ENCODE measurements at regions not wholly inside any gene's neighbourhood (a gene's known extent, or its start where the extent isn't known, plus 50 kb on each side); places are given as distances from the start of the nearest gene placed in this dataset.

GRCh38 chr2:181770150-181770549 is 89.8 kb upstream of the NEUROD1 start:
- no peak for DNase-seq (ENCODE audit: low read depth)

- no peak for DNase-seq (ENCODE audit: low read depth)
These were observed 91.0 kb upstream of the NEUROD1 start for GRCh38 chr2:181771356-181771755.

GRCh38 chr2:181772334-181772733 is 92.0 kb upstream of the NEUROD1 start:
- no peak for DNase-seq (ENCODE audit: low read depth)

GRCh38 chr2:181772777-181773176 is 92.5 kb upstream of the NEUROD1 start:
- no peak for DNase-seq (ENCODE audit: low read depth)

GRCh38 chr2:181774685-181775084 is 94.4 kb upstream of the NEUROD1 start:
- DNase-seq (ENCODE audit: low read depth) = no peak

GRCh38 chr2:181776336-181776735 is 96.0 kb upstream of the NEUROD1 start:
- no peak for DNase-seq (ENCODE audit: low read depth)

- DNase-seq (ENCODE audit: low read depth) = no peak
These were observed 97.4 kb upstream of the NEUROD1 start for GRCh38 chr2:181777734-181778133.

GRCh38 chr2:181778621-181779201 is 98.4 kb upstream of the NEUROD1 start:
- no peak for DNase-seq (ENCODE audit: low read depth)

- DNase-seq (ENCODE audit: low read depth) = no peak
These were observed 99.1 kb upstream of the NEUROD1 start for GRCh38 chr2:181779288-181780021.

GRCh38 chr2:181780047-181780651 is 99.8 kb upstream of the NEUROD1 start:
- no peak for DNase-seq (ENCODE audit: low read depth)

- no peak for DNase-seq (ENCODE audit: low read depth)
These were observed 100.3 kb upstream of the NEUROD1 start for GRCh38 chr2:181780657-181781056.

GRCh38 chr2:181781078-181781786 is 100.9 kb upstream of the NEUROD1 start:
- DNase-seq (ENCODE audit: low read depth) = no peak

GRCh38 chr2:181782660-181783059 is 102.3 kb upstream of the NEUROD1 start:
- no peak for DNase-seq (ENCODE audit: low read depth)

- DNase-seq (ENCODE audit: low read depth) = no peak
These were observed 104.2 kb upstream of the NEUROD1 start for GRCh38 chr2:181784556-181784955.

GRCh38 chr2:181785691-181786344 is 105.5 kb upstream of the NEUROD1 start:
- DNase-seq (ENCODE audit: low read depth) = no peak

GRCh38 chr2:181786371-181787228 is 104.9 kb upstream of the ITPRID2 start:
- no peak for DNase-seq (ENCODE audit: low read depth)

GRCh38 chr2:181787310-181788048 is 104.1 kb upstream of the ITPRID2 start:
- no peak for DNase-seq (ENCODE audit: low read depth)

- no peak for DNase-seq (ENCODE audit: low read depth)
These were observed 102.5 kb upstream of the ITPRID2 start for GRCh38 chr2:181788897-181789555.

GRCh38 chr2:181789827-181790448 is 101.6 kb upstream of the ITPRID2 start:
- DNase-seq (ENCODE audit: low read depth) = no peak
